Left ventricle myocardium inferior (tissue), 1 donor: ENCODE measurements at regions not wholly inside any gene's neighbourhood (a gene's known extent, or its start where the extent isn't known, plus 50 kb on each side); places are given as distances from the start of the nearest gene placed in this dataset.

Experiments
- DNase-seq: peaks from one replicate; pipeline ENCODE4 v3.0.0-alpha.2; 2020
- H3K27ac ChIP-seq: fragments of 200-600 bp; replicated peaks from 2 replicates; pipeline ENCODE4 v1.8.0; 2021
- H3K27me3 ChIP-seq: fragments of 200-600 bp; 2 replicates; pipeline ENCODE4 v1.8.0; 2021; ENCODE audit warnings: low read depth
- H3K36me3 ChIP-seq: fragments of 200-600 bp; 2 replicates; pipeline ENCODE4 v1.8.0; 2021
- H3K4me1 ChIP-seq: fragments of 200-600 bp; 2 replicates; pipeline ENCODE4 v1.8.0; 2021
- H3K4me3 ChIP-seq: fragments of 200-600 bp; 2 replicates; pipeline ENCODE4 v1.8.0; 2021; ENCODE audit warnings: mild to moderate bottlenecking, moderate library complexity
- H3K9me3 ChIP-seq: fragments of 200-600 bp; replicated peaks from 2 replicates; pipeline ENCODE4 v1.8.0; 2021
- CTCF ChIP-seq: fragments of 200-600 bp; IDR thresholded peaks from 2 replicates; pipeline ENCODE4 v1.8.0; 2021; ENCODE audit warnings: antibody characterized with exemption, mild to moderate bottlenecking, borderline replicate concordance
- intact Hi-C: fragments of 100-400 bp; cut with micrococcal nuclease; formaldehyde crosslinking; loops from one replicate; pipeline ENCODE4 v1.11.0; 2022
- donor health status: DM: no; HTN: yes; CAD: no; lungs with severe emphysema.

- Histone ChIP-seq H3K27ac (no peak overlapping the region), H3K4me1 (peaks cover 8% of the 10 kb centered on the region), H3K9me3 (peaks cover 17% of the 10 kb centered on the region), H3K36me3 (no peaks in the 10 kb centered on the region), H3K4me3 (no peak overlapping the region), H3K27me3 (peaks cover 3% of the 10 kb centered on the region)
- TF ChIP-seq CTCF, result no peak
- no peak for DNase-seq
- intact Hi-C loops, result no loop called here
Measured at GRCh38 chr5:171610686-171611085, 174.9 kb upstream of the SMIM23 start.

GRCh38 chr5:171612749-171613148, 172.9 kb upstream of the SMIM23 start:
- TF ChIP-seq CTCF, result no peak
- no peak for DNase-seq
- H3K27me3 ChIP-seq, result peaks cover 3% of the 10 kb centered on the region

GRCh38 chr5:171614511-171614910, 171.1 kb upstream of the SMIM23 start:
- no peak for TF ChIP-seq CTCF
- no peak for DNase-seq
- intact Hi-C loops, result no loop called here
- peaks cover 13% of the 10 kb centered on the region for H3K4me1 ChIP-seq
- H3K36me3 ChIP-seq, result no peaks in the 10 kb centered on the region
- no peak overlapping the region for H3K27ac ChIP-seq
- peaks cover 3% of the 10 kb centered on the region for H3K27me3 ChIP-seq
- no peak overlapping the region for H3K4me3 ChIP-seq
- no peaks in the 10 kb centered on the region for H3K9me3 ChIP-seq

More at GRCh38 chr5:171612749-171613148, 172.9 kb upstream of the SMIM23 start:
- peaks cover 13% of the 10 kb centered on the region for H3K4me1 ChIP-seq
- intact Hi-C loops, result no loop called here
- no peaks in the 10 kb centered on the region for H3K36me3 ChIP-seq
- H3K9me3 ChIP-seq, result peaks cover 5% of the 10 kb centered on the region
- H3K4me3 ChIP-seq, result no peak overlapping the region
- H3K27ac ChIP-seq, result no peak overlapping the region

GRCh38 chr5:171614971-171615653, 170.5 kb upstream of the SMIM23 start:
- no peaks in the 10 kb centered on the region for H3K9me3 ChIP-seq
- H3K36me3 ChIP-seq, result no peaks in the 10 kb centered on the region
- no peak overlapping the region for H3K27ac ChIP-seq
- peaks cover 13% of the 10 kb centered on the region for H3K4me1 ChIP-seq
- H3K27me3 ChIP-seq, result peaks cover 3% of the 10 kb centered on the region
- DNase-seq, result peak; percentile 39
- no peak for TF ChIP-seq CTCF
- H3K4me3 ChIP-seq, result no peak overlapping the region
- intact Hi-C loops, result no loop called here

GRCh38 chr5:171615705-171616640, 169.6 kb upstream of the SMIM23 start:
- H3K27me3 ChIP-seq, result peaks cover 3% of the 10 kb centered on the region
- no peak for DNase-seq

More at GRCh38 chr5:171615705-171616640, 169.6 kb upstream of the SMIM23 start:
- TF ChIP-seq CTCF, result no peak
- Histone ChIP-seq H3K27ac (no peak overlapping the region), H3K9me3 (no peaks in the 10 kb centered on the region), H3K4me3 (no peak overlapping the region), H3K4me1 (peaks cover 13% of the 10 kb centered on the region), H3K36me3 (no peaks in the 10 kb centered on the region)
- intact Hi-C loops, result no loop called here
